GM19035 (cell line): ENCODE measurements at regions not wholly inside any gene's neighbourhood (a gene's known extent, or its start where the extent isn't known, plus 50 kb on each side); places are given as distances from the start of the nearest gene placed in this dataset.

Experiments
- ATAC-seq: cut with Tn5 transposase; IDR thresholded peaks from one replicate; pipeline ENCODE4 v1.9.1; 2021; ENCODE audit not compliant: unreplicated experiment

DNA sequence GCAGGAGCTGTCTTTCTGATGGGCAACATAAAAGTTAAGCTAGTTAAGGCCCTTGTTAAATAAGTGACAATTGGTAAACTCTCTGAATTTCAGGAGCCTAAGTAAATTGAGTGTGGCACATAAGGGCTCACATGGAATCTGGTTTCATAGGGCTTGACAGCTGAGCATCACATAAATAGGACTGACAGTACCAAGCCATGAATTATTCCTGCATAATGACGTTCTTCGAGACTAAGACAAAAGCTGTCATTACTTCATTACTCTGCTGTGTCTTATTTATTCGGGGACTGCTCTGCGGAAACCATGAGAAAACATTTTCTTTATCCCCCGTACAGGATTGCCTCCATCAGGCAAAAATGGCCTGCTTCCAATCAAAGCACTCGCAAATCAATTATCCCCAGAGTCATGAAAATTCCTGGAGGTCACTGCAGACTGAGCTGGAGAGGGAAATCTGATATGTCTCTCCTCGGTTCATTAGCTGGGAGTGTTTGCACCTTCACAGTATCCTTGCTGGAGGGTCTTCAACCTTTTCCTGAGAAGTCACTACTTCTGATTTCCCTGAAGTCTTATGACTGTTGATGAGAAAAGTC lies 311.4 kb downstream of the CDH26 start:
- ATAC-seq = no peak

DNA sequence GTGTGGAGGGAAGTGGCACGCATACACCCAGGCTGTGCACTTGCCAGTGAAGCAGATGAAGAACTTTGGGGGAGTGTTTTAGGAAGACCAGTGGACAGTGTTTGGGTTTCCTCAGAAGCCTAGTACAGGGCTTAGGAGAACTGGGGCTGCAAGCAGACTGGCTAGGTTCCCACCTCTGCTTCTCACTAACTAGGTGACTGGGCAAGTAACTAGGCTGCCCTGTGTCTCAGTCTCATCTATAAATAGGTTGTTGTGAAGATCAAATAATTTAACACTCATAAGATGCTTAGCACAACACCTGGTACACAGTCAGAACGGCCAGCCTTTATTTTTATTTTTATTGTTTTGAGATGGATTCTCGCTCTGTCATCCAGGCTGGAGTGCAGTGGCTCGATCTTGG lies 312.1 kb downstream of the CDH26 start:
- no peak for ATAC-seq

DNA sequence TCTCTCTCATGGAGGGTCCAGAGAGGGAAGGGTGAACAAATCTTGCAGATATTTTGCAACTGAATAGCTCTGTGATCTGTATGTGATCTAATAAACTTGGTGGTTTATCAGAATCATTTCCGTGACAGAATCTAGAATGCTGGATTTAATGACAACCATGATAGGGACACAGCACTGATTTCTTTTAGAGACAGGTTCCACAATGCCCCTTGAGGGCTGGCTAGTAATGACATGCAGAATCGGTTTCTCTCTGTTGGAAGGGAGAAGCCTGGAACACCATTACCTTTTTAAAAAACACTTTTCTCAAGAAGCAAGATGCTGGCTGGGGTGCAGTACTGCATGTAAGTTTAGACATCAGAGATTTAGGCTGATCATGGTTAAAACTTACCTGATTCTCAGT lies 313.4 kb downstream of the CDH26 start:
- ATAC-seq = no peak

DNA sequence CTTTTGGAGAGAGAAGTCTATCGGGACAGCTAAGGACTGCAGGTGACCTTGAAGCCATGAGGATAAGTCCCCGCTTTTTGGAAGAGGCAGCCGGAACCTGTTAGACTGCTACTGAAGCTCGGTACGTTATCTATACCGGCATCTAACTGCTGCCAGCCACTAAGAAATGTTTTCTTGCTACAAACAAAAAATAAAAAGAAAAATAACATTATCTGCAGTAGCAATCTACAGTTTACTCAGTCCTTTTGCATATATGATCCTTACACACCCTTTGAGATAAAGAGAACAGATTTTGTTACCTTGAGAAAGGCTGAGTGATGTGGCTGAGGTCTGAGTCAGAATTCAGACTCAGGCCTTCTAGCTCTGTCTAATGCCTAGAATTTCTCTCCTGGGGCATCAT lies 314.6 kb downstream of the CDH26 start:
- ATAC-seq = no peak

DNA sequence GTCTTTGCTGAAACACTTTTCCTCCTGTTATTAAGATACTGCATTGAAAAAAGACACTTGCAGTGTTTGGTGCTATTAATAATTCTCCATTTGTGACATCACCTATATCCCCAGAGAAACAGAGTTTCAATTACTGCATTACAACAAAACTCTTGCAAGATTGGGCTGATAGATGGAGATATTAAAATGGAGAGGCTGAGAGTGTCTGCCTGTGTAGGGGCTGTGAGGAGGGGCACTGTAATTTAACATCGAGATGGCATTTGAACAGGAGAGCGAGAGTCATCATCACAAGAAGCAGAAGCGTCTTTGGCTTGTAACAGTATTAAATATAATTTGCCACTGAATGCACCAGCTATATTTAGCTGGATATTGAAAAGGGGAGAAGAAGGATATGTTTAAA lies 316.5 kb downstream of the CDH26 start:
- no peak for ATAC-seq

DNA sequence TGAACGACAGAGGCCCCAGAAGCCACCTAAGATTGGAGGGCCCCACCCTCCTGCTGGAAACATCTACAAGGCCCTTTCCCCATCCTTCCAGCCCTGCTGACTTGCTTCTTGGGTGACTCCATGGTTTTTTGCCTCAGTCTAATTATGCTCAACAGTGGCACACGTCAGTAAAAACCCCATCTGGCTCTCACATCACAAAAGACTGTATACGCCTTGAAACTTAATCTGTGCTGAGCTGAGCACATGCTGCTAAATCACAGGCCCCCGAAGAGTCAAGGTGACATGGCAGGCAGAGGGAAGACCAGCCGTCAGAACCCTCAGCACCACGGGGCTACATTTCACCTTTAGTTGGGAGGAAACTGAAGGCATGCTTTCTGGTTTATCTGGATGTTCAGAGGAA lies 323.1 kb downstream of the CDH26 start:
- no peak for ATAC-seq

DNA sequence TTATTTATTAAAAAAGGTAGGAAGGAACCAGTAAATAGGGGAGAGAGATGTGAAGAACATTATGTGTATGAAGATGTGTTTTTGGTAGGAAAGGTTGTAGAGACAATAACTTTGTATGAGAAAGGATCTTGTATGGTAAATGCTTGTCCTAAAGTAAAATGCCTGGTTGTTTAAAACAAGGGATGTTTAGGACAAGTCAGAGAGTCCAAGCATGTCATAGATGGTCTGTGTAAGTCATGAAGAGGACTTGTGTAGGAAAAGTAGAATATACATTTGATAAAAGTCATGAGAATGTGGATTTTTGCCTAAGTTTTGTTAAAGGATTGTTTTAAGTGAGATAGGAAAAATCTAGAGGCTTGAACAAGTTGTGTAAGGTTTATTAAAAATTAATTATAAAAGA lies 325.1 kb downstream of the CDH26 start:
- ATAC-seq = no peak

DNA sequence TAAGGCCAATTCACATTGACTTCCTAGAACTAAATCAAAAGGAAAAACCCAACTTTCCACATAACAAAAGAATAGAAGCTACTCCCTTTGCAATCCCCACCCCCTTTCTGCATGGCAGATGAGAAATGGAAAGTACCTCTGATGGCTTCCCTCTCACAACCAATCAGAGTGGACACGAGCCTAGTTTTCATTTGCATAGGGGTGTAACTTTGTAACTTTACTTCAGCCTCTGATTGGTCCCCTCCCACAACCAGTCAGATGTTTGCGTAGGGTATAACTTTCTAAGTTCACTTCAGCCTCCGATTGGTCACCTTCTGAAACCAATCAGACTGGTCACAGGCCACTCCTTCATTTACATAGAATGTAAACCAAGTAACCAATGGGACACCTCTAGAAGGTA lies 328.5 kb downstream of the CDH26 start:
- ATAC-seq = no peak

DNA sequence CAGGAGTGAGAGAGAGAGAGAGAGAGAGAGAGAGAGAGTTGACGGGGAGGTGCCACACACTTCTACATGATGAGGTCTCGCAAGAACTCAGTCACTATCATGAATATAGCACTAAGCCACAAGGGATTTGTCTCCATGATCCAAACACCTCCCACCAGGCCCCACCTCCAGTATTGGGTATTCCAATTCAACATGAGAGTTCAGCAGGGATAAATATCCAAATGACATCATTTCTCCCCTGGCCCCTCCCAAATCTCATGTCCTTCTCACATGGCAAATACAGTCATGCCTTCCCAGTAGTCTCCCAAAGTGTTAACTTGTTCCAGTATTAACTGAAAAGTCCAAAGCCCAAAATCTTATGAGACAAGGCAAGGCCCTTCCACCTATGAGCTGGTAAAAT lies 330.7 kb downstream of the CDH26 start:
- no peak for ATAC-seq

DNA sequence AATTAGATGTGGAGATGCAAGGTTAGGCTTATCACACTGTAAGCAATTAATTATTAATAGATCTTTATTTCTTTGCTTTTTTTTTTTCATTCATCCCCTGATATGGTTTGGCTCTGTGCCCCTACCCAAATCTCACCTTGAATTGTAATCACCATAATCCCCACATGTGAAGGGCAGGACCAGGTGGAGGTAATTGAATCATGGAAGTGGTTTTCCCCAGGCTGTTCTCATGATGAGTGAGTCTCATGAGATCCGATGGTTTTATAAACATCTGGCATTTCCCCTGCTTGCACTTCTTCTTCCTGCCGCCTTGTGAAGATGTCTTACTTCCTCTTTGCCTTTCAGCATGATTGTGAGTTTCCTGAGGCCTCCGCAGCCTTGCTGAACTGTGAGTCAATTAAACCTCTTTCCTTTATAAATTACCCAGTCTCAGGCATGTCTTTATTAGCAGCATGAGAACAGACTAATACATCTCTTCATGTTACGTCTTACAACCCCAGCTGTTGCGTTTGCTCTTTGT lies 333.8 kb downstream of the CDH26 start:
- no peak for ATAC-seq

DNA sequence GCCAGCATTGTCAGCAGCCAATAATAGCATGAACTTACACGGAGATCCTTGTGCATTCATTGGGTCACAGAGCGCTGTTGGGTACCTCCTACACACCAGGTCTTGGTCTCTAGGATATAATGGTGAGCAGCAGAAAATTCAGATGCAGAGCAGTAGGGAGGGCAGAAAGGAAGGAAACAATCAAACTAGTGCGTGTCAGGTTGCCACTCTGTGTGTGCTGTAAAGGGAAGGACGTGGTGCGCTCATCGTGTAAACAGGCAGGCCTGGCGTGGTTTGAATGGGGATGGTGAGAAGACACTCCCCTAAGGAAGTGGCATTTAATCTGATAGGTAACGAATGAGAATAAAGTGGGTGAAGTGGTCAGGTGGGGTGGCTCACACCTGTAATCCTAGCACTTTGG lies 336.4 kb downstream of the CDH26 start:
- no peak for ATAC-seq

DNA sequence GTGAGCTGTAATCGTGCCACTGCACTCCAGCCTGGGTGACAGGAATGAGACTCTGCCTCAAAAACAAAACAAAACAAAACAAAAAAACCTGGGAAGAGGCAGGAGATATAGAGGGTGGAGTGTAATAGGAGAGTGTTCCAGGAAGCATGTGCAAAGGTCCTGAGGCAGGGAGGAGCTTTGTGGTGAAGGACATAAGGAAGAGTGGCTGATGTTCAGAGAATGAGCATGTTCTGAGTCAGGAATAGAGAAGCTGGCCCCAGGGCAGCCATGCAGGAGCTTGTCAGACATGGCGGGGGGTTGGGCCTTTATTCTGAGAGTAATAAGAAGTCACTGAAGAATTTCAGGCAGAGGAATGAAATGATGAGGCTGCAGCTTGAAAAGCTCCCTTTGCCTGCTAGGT lies 337.0 kb downstream of the CDH26 start:
- no peak for ATAC-seq

DNA sequence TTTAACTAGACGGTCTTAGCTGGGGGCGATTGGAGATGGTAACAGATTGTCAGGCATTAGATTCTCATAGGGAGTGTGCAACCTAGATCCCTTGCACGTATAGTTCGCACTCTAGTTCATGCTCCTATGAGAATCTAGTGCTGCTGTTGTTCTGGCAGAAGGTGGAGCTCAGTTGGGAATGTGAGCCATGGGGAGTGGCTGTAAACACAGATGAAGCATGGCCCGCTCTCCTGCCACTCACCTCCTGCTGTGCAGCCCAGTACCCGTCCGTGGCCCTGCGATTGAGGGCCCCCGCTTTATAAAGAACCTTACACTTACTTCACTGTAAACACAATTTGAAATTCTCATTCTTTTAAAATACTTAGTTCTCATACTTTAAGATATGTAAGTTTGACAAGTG lies 339.4 kb downstream of the CDH26 start:
- ATAC-seq = no peak

DNA sequence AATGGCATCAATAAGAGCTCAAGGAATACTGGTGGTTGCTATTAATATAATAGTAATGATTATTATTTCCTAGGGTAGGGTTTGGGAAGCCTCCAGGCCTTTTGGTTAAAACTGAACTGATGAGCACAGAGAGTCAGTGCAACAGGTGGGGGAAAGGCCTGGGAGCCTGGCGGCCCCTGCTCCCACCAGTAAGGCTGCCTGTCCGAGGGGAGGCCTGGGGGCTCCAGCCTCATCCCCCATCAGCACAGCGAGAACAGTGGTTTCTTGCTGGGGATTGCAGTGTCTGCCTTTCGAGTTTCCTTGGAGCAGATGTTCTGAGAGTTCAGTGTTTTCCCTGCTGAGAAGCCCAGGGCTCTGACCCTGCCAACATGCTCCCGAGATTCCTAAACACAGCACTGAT lies 340.4 kb downstream of the CDH26 start:
- no peak for ATAC-seq

DNA sequence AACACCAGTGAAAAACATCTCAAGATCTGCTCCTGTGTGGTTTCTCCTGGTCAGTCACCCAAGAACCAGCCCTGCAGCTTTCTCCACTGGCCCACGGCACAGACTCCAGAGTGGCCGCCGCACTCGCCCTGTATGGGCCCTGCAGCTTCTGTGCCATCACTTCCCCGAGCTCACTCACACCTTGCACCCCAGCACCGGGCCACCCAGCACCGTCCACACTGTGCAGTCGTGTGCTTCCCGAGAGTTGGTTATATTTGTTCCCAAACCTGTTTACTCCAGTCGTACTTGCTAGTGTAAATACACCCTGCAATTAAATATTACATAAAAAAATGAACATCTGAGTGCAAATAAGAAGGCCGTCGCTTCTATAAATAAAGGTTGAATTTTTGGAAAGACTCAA lies 341.7 kb downstream of the CDH26 start:
- ATAC-seq = no peak

DNA sequence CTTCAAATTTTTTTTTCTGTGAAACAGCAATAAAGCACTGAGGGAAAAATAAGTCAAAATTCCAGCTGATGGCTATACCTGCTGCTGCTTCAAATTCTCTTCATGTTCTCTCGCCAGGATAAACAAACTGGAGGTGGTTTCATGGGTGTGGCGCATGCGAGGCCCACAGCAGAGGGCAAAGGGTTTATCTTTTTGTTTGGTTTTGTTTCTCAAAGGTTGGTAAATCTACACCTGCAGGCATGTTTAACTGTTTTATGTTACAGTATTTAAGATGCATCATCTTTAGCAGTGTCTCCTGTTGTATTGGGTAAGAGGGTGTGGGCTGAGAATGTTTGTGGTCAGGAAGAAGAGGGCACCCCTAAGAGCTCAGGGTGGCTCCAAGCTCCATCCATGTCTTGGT lies 342.2 kb downstream of the CDH26 start:
- ATAC-seq = no peak

DNA sequence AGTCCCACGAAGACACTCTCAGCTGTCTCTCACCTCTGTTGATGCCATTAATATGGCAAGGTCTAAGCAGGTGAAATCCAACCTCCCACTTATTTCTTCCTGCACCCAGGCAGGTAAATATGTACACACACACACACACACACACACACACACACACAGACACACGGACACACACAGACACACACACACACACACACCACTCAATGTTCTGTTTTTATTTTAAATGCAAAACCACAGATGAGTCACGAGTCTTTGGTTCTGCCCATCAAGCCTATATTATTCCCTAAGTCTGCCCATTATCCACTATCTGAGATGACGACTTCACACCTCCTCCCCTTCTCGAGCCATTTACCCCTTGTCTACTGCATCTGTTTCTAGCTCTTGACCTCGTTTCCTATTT lies 344.7 kb downstream of the CDH26 start:
- ATAC-seq = no peak

DNA sequence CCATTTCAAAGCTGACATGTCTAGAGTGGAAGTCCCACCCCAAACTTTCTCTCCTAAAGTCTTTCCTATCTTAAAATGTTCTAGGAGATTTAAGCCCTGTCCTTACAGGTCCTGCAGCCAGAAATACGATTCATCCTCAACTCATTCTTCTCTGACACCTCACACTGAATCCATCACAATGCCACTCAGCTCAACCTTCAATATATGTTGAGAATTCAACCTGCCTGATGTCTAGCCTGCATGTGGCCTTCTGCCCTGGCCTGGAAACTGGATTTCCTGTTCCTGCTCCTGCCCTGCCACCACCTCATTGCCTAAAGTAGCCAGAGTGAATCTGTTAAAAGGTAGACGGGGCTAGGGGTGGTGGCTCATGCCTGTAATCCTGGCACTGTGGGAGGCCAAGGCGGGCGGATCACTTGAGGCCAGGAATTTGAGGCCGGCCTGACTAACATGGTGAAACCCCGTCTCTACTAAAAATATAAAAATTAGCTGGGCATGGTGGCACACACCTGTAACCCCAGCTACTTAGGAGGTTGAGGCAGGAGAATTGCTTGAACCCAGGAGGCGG lies 345.9 kb downstream of the CDH26 start:
- no peak for ATAC-seq

DNA sequence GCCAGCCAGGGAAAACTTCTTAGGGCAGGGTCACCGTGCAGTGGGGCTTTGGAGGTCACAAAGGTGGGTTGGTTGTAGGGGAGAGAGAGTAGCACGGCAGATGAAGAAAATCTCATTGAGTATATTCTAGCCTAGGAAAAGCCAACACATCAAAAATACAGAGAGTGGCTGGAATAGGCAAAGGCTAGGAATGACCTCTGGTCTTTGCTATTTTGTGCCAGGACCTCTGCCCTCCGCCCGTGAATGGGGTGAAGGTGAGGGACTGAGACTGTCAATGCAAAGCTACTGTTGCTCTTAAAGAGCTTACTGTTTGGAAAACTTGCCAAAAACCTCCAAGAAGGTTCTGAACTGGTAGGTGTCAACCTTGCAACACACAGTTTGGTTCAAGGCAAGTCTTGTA lies 346.7 kb downstream of the CDH26 start:
- ATAC-seq = no peak

DNA sequence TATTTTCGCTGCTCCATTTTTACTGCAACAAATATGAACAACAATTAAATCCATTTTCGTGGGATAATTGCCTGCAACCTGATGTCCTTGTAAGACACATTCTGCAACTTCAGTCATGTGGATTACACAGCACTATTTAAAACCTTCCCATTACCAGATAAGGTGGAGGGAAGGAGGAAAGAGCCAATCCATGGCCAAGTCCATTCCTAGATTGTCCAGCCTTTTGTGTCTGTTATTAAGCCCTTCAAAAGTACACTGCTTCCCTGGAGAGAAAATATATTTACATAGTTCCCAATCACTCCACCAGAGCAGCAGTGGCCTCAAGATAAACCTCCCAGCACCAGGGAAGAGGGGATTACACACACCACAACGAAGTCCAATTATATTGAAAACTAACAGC lies 347.9 kb downstream of the CDH26 start:
- no peak for ATAC-seq

DNA sequence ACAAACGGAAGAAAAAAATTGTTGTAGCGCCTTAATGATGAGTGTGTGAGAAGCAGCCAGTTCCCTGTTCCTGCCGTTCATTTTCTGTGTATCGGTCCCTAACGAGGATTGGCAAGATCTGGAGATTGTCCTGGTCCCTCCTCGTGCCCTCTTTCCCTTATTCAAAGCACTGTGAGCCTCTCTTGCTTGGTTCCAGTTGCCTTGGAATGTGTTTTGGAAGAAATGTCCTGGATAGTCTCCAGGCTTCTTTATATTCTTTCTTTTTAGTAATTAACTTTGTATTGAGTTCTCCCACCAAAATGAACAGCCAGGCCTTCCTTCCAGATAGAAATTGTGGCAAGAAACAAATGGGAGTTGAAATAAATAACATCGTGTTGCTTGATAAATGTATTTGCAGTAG lies 348.3 kb downstream of the CDH26 start:
- no peak for ATAC-seq

DNA sequence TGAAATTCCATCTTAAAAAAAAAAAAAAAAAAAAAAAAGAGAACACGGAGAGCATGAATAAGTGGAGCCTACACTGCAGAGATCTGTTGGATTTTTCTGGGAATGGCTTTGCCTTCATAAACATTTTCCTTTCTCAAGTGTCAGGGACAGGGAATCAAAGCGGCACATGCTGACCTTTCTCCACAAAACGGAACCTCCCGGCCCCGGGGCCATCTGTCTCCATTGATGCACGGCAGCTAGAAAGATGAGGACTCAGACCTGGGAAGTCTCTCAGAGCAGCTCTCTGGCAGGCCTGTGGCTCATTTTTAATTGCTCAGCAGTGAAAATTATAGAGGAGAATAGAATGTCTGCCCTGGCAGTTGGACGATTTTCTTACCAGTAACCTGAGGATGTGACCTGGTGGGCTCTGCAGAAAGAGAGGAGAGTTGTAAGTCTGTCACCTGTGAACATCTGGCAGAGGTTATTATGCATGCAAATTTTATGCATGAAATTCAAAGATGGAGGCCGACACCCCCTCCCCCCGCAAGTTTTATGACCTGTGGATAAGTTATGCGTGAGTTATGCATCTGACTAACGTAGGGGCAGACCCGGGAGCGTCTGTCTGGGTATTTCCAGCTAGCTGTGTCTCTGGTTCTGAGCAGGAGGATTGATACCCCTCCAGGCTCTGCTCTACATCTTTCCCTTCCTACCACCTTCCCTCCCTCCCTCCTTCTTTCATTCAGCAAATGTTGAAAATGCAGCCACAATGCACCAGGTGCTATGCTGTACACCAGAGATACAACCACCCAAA lies 352.5 kb downstream of the CDH26 start:
- no peak for ATAC-seq

DNA sequence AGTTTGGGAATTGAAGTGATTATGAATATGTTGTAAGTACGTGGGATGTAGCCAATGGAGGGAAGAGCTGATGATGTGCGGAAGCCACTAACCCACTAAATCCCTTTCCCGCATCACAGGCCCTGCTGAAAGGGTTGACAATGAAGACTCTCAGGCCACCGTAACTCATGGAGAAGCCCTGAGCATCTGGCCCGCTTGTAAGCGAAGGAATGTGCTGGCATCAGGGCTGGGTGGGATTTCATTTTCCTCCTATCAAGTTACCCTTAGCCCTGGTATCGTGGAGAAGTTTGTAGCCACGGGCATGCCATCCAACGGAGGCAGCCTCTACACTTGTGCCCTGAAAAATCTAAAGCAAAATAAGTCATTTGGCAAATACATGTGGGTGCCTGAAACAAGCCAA lies 355.0 kb downstream of the CDH26 start:
- no peak for ATAC-seq
